Esophagus squamous epithelium (tissue), 5 donors: ENCODE measurements at regions not wholly inside any gene's neighbourhood (a gene's known extent, or its start where the extent isn't known, plus 50 kb on each side); places are given as distances from the start of the nearest gene placed in this dataset.

Experiments
- DNase-seq: peaks from one replicate; lab custom pipeline; 2025; lab: John Stamatoyannopoulos, UW
- H3K27ac ChIP-seq, 4 donors: fragments of 200-600 bp; sonication (generic); one replicate each; pipeline ENCODE4 v1.5.1; 2016 to 2019; ENCODE audit warnings: mild to moderate bottlenecking in 1 of 4
- H3K27me3 ChIP-seq, 4 donors: fragments of 200-600 bp; sonication (generic); 1 replicate in 3 of 4; 2 replicates in 1 of 4; pipeline versions ENCODE4 v1.5.1 to v1.6.0; 2017 to 2021; ENCODE audit warnings: antibody characterized with exemption in 1 of 4
- H3K36me3 ChIP-seq, 3 donors: fragments of 200-600 bp; sonication (generic); one replicate each; pipeline ENCODE4 v1.5.1; 2016 to 2019
- H3K4me1 ChIP-seq, 3 donors: fragments of 200-600 bp; sonication (generic); one replicate each; pipeline ENCODE4 v1.5.1; 2017 to 2019
- H3K4me3 ChIP-seq, 4 donors: fragments of 200-600 bp; sonication (generic); 1 replicate in 3 of 4; 2 replicates in 1 of 4; pipeline ENCODE4 v1.5.1; 2016 to 2019; ENCODE audit warnings: mild to moderate bottlenecking in 2 of 4, moderate library complexity in 1 of 4
- H3K9me3 ChIP-seq, 3 donors: fragments of 200-600 bp; sonication (generic); one replicate each; pipeline ENCODE4 v1.5.1; 2016 to 2019
- POLR2A ChIP-seq, 4 donors: fragments of 450-650 bp; IDR thresholded peaks; one replicate each; pipeline ENCODE4 v1.6.1; 2017; ENCODE audit warnings: antibody characterized with exemption in 4 of 4, mild to moderate bottlenecking in 4 of 4, moderate library complexity in 3 of 4
- WGBS, 2 donors: methylation state at CpG; one replicate each; pipeline ENCODE4 v1.1.5; 2018; 5-methylcytosine and 5-hydroxymethylcytosine counted together
- intact Hi-C: fragments of 100-400 bp; cut with DNase I; formaldehyde crosslinking; loops from one replicate; pipeline ENCODE4 v1.15.0; 2022
- TF ChIP-seq, protein P1 (sequence below), 6 experiments: fragments of 450-650 bp in 4 of 6; fragments of 200-600 bp in 2 of 6; sonication (generic) in 2 of 6; IDR thresholded peaks; one replicate each; pipeline ENCODE4 v1.5.1; 2016 to 2019; ENCODE audit warnings: antibody characterized with exemption in 6 of 6, mild to moderate bottlenecking in 4 of 6, moderate library complexity in 4 of 6
- donor health status: DM: yes; HTN: yes; CAD: no.

DNA sequence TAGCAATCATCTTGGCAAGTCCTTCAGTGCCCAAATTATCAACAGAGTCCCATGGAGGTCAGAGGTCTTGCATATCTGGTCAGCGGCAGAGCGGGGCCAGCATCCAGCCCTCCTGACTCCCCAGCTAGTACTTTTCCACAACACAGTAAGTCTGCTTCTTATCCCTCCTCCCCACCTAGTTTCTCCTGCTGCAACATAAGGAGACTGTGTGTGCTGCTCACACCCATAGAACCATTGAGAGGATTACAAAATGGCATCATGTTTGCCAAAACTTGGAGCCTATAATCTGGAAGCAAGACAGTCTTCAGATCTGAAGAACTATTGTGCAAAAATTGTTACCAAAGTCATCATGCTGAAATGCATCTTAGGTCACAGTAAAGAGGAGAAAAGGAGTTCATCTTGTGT is 125.8 kb upstream of the ZNF366 start:
- Histone ChIP-seq H3K4me1 (no peaks in the 10 kb centered on the region), H3K27ac (peak overlapping the region in 2 of 4 donors; percentile 34 to 36), H3K9me3 (no peaks in the 10 kb centered on the region), H3K4me3 (no peak overlapping the region), H3K27me3 (no peaks in the 10 kb centered on the region), H3K36me3 (no peaks in the 10 kb centered on the region)
- no peak for TF ChIP-seq POLR2A (IDR thresholded peaks at IDR 0.05)
- 83 to 94% methylated on average over 2 of the region's 2 CpGs for WGBS, 2 donors
- intact Hi-C loops: no loop called here
- no peak for DNase-seq

DNA sequence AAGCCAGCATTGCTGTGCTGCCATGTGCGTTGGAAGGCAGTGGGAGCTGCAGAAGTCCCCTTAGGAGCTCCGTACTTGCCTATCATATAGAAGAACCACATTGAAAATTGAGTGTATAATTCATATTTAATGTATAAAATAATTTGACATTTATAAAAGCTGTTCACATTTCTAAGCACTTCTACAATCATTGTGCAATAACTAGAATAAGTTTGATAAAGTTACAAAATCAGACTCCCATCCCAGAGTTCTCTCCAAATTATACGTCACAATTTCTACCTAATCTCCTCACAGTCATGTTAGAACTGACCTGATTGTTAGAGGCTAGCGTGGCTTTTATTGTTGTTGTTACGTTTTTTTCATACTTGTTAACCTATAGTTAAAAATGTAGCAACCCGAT is 123.5 kb upstream of the ZNF366 start:
- Histone ChIP-seq H3K36me3 (no peaks in the 10 kb centered on the region), H3K4me1 (no peaks in the 10 kb centered on the region), H3K27ac (no peak overlapping the region), H3K4me3 (no peak overlapping the region), H3K9me3 (no peaks in the 10 kb centered on the region), H3K27me3 (no peaks in the 10 kb centered on the region)
- intact Hi-C loops: no loop called here
- TF ChIP-seq POLR2A (IDR thresholded peaks at IDR 0.05): no peak
- TF ChIP-seq, protein P1, sequence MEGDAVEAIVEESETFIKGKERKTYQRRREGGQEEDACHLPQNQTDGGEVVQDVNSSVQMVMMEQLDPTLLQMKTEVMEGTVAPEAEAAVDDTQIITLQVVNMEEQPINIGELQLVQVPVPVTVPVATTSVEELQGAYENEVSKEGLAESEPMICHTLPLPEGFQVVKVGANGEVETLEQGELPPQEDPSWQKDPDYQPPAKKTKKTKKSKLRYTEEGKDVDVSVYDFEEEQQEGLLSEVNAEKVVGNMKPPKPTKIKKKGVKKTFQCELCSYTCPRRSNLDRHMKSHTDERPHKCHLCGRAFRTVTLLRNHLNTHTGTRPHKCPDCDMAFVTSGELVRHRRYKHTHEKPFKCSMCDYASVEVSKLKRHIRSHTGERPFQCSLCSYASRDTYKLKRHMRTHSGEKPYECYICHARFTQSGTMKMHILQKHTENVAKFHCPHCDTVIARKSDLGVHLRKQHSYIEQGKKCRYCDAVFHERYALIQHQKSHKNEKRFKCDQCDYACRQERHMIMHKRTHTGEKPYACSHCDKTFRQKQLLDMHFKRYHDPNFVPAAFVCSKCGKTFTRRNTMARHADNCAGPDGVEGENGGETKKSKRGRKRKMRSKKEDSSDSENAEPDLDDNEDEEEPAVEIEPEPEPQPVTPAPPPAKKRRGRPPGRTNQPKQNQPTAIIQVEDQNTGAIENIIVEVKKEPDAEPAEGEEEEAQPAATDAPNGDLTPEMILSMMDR (IDR thresholded peaks at IDR 0.05): no peak
- WGBS, 2 donors: 86 to 88% methylated on average over 6 of the region's 6 CpGs
- no peak for DNase-seq

DNA sequence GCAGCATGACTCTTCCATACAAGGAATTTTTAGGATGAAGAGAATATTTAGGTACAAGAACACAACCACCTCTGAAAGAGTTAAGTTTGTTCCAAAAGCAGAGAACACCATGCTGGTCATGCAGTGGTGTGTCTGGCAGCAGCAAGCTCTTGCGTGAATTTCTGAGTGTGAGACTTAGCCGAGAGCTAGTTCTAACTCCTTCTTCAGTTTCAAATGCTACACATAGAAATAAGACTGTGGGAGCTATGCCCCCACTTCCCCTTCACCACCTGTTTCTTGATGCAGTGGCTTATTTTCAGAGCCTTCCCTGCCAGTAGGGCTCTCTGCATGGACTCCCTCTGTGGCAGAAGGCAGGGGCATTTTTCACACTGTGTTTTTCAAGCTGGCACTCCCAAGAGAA is 122.9 kb upstream of the ZNF366 start:
- DNase-seq: no peak
- no peak overlapping the region for H3K4me3 ChIP-seq
- H3K27me3 ChIP-seq: no peaks in the 10 kb centered on the region
- WGBS, 2 donors: 96 to 97% methylated on average over 2 of the region's 2 CpGs
- no peaks in the 10 kb centered on the region for H3K36me3 ChIP-seq
- TF ChIP-seq, protein P1 (IDR thresholded peaks at IDR 0.05): no peak
- no peak for TF ChIP-seq POLR2A (IDR thresholded peaks at IDR 0.05)
- H3K27ac ChIP-seq: no peak overlapping the region
- no peaks in the 10 kb centered on the region for H3K9me3 ChIP-seq
- no peaks in the 10 kb centered on the region for H3K4me1 ChIP-seq
- intact Hi-C loops: no loop called here

DNA sequence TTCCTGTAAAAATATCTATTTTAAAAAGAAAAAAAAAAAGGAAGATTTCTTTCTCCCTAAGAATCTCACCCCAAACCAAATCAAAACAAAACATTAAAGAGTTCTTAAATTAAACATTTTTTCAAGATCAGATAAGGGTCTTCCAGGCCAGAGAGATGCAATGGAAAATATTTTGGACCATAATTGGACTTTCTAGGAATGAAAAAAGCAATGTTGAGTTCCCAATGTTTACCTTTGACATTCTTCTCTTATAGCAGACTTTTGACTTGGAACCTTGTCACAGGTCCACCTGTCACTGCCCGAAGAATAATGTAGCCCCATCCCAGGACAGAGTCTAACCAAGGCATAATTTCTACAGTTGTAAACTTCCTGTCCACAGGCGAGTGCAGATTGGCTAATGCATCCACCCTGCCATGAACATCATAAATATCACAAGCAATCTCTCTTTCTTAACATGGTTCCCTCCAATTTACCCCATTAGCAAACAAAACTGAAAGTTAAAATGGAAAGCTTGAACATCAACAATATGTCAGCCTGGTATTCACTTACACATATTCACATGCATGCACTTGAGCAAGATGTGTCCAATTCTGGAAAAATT is 121.7 kb upstream of the ZNF366 start:
- 63 to 75% methylated on average over 2 of the region's 2 CpGs for WGBS, 2 donors
- Histone ChIP-seq H3K27ac (no peak overlapping the region), H3K4me3 (no peak overlapping the region), H3K36me3 (no peaks in the 10 kb centered on the region), H3K9me3 (no peaks in the 10 kb centered on the region), H3K27me3 (no peaks in the 10 kb centered on the region), H3K4me1 (peaks cover 0 to 3% (median 0%) of the 10 kb centered on the region in 3 donors)
- no peak for DNase-seq
- TF ChIP-seq POLR2A (IDR thresholded peaks at IDR 0.05): no peak
- intact Hi-C loops: no loop called here

DNA sequence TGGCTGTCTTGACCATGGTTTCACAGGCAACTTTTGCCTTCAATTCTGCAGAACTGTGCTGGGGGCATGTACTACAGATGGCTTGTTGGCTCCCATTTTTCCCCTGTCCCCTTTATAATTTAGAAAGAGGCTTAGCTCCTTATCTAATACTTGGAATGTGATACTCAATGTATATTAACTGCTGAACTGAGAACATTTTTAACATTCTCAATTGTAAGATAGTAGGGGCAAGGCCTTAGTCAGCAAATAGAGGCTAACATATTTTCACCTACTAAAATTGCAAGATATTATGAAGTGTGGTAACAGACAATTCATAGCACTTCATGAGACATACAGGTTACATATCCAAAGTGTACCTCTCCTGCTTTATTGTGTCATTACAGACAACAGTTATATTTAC is 118.1 kb upstream of the ZNF366 start:
- TF ChIP-seq, protein P1 (IDR thresholded peaks at IDR 0.05): no peak
- TF ChIP-seq POLR2A (IDR thresholded peaks at IDR 0.05): no peak
- Histone ChIP-seq H3K4me3 (no peak overlapping the region), H3K36me3 (no peaks in the 10 kb centered on the region), H3K4me1 (peaks cover 0 to 3% (median 0%) of the 10 kb centered on the region in 3 donors), H3K27me3 (no peaks in the 10 kb centered on the region), H3K27ac (no peak overlapping the region), H3K9me3 (no peaks in the 10 kb centered on the region)
- DNase-seq: no peak
- intact Hi-C loops: no loop called here

DNA sequence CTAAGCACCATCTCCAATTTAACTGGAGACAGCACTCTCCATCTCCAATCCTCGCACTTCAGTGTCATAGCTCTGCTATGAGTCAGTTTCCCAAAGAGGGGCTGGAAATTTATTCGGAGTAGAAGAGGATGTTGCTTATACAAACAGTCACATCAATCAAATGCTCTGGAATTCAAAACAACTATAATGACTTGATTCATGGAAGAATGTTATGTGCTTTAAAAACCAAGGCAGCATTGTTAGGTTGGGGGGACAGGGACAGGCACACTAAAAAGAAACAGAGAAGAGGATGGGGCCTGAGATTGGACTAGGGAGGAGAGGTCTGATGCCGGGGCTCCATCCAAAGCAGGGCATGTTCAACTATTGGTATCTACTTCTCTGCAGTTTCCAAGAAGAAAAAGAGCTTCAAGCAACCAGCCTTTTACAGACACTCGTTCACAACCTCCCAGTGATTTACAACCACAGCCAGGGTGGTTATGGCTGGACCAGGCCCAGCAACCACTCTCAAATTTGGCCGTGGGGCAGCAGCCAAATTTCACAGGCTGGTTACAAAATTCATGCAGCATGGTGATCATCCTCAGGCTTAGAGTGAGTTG is 117.5 kb upstream of the ZNF366 start:
- 33 to 54% methylated on average over 4 to 5 of the region's 5 CpGs for WGBS, 2 donors
- DNase-seq: no peak
- TF ChIP-seq POLR2A (IDR thresholded peaks at IDR 0.05): no peak
- TF ChIP-seq, protein P1 (IDR thresholded peaks at IDR 0.05): no peak
- Histone ChIP-seq H3K27me3 (no peaks in the 10 kb centered on the region), H3K36me3 (no peaks in the 10 kb centered on the region), H3K4me1 (peaks cover 0 to 3% (median 0%) of the 10 kb centered on the region in 3 donors), H3K9me3 (no peaks in the 10 kb centered on the region), H3K27ac (peak overlapping the region in 1 of 4 donors; percentile 6), H3K4me3 (no peak overlapping the region)
- intact Hi-C loops: no loop called here
